Right lobe of liver (tissue), 6 donors: ENCODE measurements at regions not wholly inside any gene's neighbourhood (a gene's known extent, or its start where the extent isn't known, plus 50 kb on each side); places are given as distances from the start of the nearest gene placed in this dataset.

ENCODE experiments used
- ATAC-seq, 4 donors: fragments of 200-7000 bp; cut with Tn5 transposase; one replicate each; pipeline ENCODE4 v1.9.1; 2020; ENCODE audit warnings: mild to moderate bottlenecking in 4 of 4, moderate library complexity in 4 of 4
- DNase-seq, 3 donors: peaks; one replicate each; pipeline ENCODE4 v3.0.0-alpha.2; 2020
- H3K27ac ChIP-seq, 3 donors: fragments of 200-600 bp; one replicate each; pipeline ENCODE4 v1.8.0; 2022
- H3K27me3 ChIP-seq, 2 donors: fragments of 200-600 bp; one replicate each; pipeline ENCODE4 v1.8.0; 2022
- H3K36me3 ChIP-seq, 4 donors: fragments of 200-600 bp; sonication (generic) in 1 of 4; one replicate each; pipeline versions ENCODE4 v1.5.1 to v1.8.0; 2017 to 2022; ENCODE audit warnings: control low read depth in 1 of 4
- H3K4me1 ChIP-seq, 4 donors: fragments of 200-600 bp; sonication (generic) in 1 of 4; one replicate each; pipeline versions ENCODE4 v1.5.1 to v1.8.0; 2017 to 2022; ENCODE audit warnings: control low read depth in 1 of 4
- H3K4me3 ChIP-seq, 3 donors: fragments of 200-600 bp; one replicate each; pipeline ENCODE4 v1.8.0; 2022
- H3K9me3 ChIP-seq, 4 donors: fragments of 200-600 bp; sonication (generic) in 1 of 4; one replicate each; pipeline versions ENCODE4 v1.5.1 to v1.8.0; 2017 to 2022; ENCODE audit warnings: control low read depth in 1 of 4
- POLR2A ChIP-seq: fragments of 450-650 bp; IDR thresholded peaks from one replicate; pipeline ENCODE4 v1.6.1; 2017; ENCODE audit warnings: antibody characterized with exemption, mild to moderate bottlenecking
- WGBS: methylation state at CpG from one replicate; pipeline ENCODE4 v1.1.6; 2018; ENCODE audit warnings: low coverage, low lambda C conversion rate; ENCODE audit not compliant: insufficient coverage; ENCODE audit errors: missing lambda C conversion rate; 5-methylcytosine and 5-hydroxymethylcytosine counted together
- intact Hi-C, 2 donors: fragments of 100-400 bp; cut with DNase I; formaldehyde crosslinking; loops; one replicate each; pipeline versions ENCODE4 v1.11.2 to v1.14.1; 2022
- TF ChIP-seq, protein P1 (sequence below), 4 donors: fragments of 200-600 bp in 3 of 4; fragments of 450-650 bp in 1 of 4; IDR thresholded peaks; one replicate each; pipeline versions ENCODE4 v1.5.1 to v1.8.0; 2016 to 2022; ENCODE audit warnings: antibody characterized with exemption in 4 of 4, mild to moderate bottlenecking in 2 of 4
- donor health status: DM: no; HTN: yes; CAD: no.
- donor health status: DM: no; HTN: no; CAD: no.
- donor health status: DM: no; HTN: no; CAD: no.
- donor health status: DM: no; HTN: yes; CAD: no.
- donor health status: DM: no; HTN: yes; CAD: no.

DNA sequence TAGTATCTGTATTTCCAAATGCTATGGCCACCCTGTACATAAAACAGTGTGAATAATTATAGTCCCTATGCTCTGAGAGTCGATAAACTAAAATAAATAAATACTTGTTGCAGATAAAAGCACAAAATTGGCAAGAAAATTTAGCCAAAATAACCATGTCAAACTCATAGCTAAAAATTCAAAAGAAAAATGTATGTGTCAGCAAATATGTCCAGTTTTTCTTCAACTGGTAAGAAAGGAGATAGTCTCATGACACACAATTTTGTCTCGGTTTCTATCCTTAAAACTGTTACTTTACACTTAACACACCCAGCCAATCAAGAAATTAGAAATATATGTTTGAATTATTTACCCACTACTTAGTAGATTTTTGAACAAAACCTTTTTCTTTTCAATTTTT is 145.6 kb upstream of the FSCB start:
- no peaks in the 10 kb centered on the region for H3K27me3 ChIP-seq

DNA sequence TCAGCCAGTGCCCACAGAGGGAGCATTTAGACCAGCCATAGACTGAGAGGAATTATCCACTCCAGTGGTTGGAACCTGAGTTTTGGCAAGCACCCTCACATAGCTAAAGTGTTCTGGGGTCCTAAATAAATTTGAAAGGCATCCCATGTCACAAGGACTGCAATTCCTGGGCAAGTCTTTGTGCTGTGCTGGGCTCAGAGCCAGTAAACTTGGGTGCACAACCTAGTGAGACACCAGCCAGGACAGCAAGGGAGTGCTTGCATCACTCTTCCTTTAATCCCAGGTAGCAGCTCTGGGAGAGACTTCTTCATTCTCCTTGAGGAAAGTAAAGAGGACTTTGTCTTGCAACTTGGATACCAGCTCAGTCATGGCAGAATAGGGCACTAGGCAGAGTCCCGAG is 142.0 kb upstream of the FSCB start:
- H3K27me3 ChIP-seq, result no peaks in the 10 kb centered on the region
- WGBS, result 40% methylated on average over 1 of the region's 1 CpG
- H3K9me3 ChIP-seq, result no peaks in the 10 kb centered on the region
- H3K36me3 ChIP-seq, result no peaks in the 10 kb centered on the region
- H3K27ac ChIP-seq, result no peak overlapping the region
- ATAC-seq (no peak), DNase-seq (no peak)
- intact Hi-C loops, result no loop called here
- H3K4me1 ChIP-seq, result no peaks in the 10 kb centered on the region
- no peak overlapping the region for H3K4me3 ChIP-seq
- TF ChIP-seq POLR2A, result no peak
- TF ChIP-seq, protein P1, sequence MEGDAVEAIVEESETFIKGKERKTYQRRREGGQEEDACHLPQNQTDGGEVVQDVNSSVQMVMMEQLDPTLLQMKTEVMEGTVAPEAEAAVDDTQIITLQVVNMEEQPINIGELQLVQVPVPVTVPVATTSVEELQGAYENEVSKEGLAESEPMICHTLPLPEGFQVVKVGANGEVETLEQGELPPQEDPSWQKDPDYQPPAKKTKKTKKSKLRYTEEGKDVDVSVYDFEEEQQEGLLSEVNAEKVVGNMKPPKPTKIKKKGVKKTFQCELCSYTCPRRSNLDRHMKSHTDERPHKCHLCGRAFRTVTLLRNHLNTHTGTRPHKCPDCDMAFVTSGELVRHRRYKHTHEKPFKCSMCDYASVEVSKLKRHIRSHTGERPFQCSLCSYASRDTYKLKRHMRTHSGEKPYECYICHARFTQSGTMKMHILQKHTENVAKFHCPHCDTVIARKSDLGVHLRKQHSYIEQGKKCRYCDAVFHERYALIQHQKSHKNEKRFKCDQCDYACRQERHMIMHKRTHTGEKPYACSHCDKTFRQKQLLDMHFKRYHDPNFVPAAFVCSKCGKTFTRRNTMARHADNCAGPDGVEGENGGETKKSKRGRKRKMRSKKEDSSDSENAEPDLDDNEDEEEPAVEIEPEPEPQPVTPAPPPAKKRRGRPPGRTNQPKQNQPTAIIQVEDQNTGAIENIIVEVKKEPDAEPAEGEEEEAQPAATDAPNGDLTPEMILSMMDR (IDR thresholded peaks at IDR 0.05), result no peak

More for the DNA sequence above, 145.6 kb upstream of the FSCB start:
- ATAC-seq (no peak), DNase-seq (no peak)
- TF ChIP-seq POLR2A, result no peak
- TF ChIP-seq, protein P1 (IDR thresholded peaks at IDR 0.05), result no peak
- H3K4me3 ChIP-seq, result no peak overlapping the region
- H3K36me3 ChIP-seq, result no peaks in the 10 kb centered on the region
- no peaks in the 10 kb centered on the region for H3K9me3 ChIP-seq
- intact Hi-C loops, result no loop called here
- 37% methylated on average over 2 of the region's 2 CpGs for WGBS
- H3K4me1 ChIP-seq, result peaks cover 0 to 10% (median 3%) of the 10 kb centered on the region in 4 donors
- H3K27ac ChIP-seq, result no peak overlapping the region

DNA sequence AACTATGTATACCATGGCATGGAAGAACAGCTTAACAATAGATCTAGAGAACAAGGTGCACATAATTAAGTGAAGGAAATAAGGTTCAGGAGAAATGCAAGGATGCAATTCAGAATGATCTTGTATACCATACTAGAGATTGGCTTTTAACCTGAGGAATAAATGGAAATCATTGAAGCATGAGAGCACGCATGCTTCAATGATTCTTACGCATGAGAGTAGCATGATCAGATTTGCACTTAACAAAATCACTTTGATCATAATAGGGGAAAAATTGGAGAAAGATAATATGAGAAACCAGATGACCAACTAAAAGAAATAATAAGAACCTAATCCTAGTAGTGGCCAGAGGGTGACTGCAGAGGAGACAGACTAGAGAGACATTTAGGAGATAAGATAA is 133.3 kb upstream of the FSCB start:
- ATAC-seq, result no peak
- intact Hi-C loops, result no loop called here

GRCh38 chr14:44639781-44640385 is 132.8 kb upstream of the FSCB start:
- Histone ChIP-seq H3K27ac (no peak overlapping the region), H3K4me1 (no peaks in the 10 kb centered on the region), H3K4me3 (no peak overlapping the region), H3K9me3 (no peaks in the 10 kb centered on the region), H3K27me3 (no peaks in the 10 kb centered on the region), H3K36me3 (no peaks in the 10 kb centered on the region)
- ATAC-seq (no peak), DNase-seq (no peak)
- intact Hi-C loops, result no loop called here
- TF ChIP-seq, protein P1 (IDR thresholded peaks at IDR 0.05), result no peak
- no peak for TF ChIP-seq POLR2A
- 40% methylated on average over 5 of the region's 5 CpGs for WGBS

More for the DNA sequence above, 133.3 kb upstream of the FSCB start:
- no peak overlapping the region for H3K27ac ChIP-seq
- no peaks in the 10 kb centered on the region for H3K36me3 ChIP-seq
- WGBS, result 82% methylated on average over 2 of the region's 2 CpGs
- H3K9me3 ChIP-seq, result no peaks in the 10 kb centered on the region
- no peak for DNase-seq
- H3K4me3 ChIP-seq, result no peak overlapping the region
- H3K4me1 ChIP-seq, result no peaks in the 10 kb centered on the region
- no peaks in the 10 kb centered on the region for H3K27me3 ChIP-seq
- TF ChIP-seq, protein P1 (IDR thresholded peaks at IDR 0.05), result no peak
- TF ChIP-seq POLR2A, result no peak

- 33% methylated on average over 4 of the region's 4 CpGs for WGBS
- H3K36me3 ChIP-seq, result no peaks in the 10 kb centered on the region
- no peaks in the 10 kb centered on the region for H3K9me3 ChIP-seq
- ATAC-seq (no peak), DNase-seq (no peak)
- no peak for TF ChIP-seq POLR2A
- TF ChIP-seq, protein P1 (IDR thresholded peaks at IDR 0.05), result no peak
- H3K27me3 ChIP-seq, result no peaks in the 10 kb centered on the region
- H3K4me3 ChIP-seq, result no peak overlapping the region
- intact Hi-C loops, result no loop called here
- no peak overlapping the region for H3K27ac ChIP-seq
- no peaks in the 10 kb centered on the region for H3K4me1 ChIP-seq
Measured at GRCh38 chr14:44634692-44635091, 127.6 kb upstream of the FSCB start.
